ENCODE measurements at regions not wholly inside any gene's neighbourhood (a gene's known extent, or its start where the extent isn't known, plus 50 kb on each side); places are given as distances from the start of the nearest gene placed in this dataset.

DNA sequence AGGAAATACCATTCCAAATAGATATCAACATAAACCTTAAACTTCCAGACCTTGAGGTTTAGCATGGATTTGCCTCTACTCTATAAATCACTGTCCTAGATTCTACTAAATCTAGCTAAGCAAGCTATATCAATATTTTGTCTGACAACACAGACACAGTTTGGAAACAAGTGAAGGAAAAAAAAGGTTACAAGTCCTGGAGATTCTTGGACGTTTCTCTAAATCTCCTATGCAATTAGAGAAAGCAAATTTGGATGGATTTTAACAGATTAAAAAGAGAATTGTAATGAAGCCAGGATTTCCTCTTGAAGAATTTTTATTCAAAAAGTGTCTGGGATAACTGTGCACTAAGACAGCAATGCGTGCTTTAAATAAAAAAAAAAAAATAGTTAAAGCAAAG lies 441.1 kb upstream of the DPH6 start:
- H3K4me3 ChIP-seq (ENCODE audit: severe bottlenecking) = no peak overlapping the region
- ATAC-seq (ENCODE audit: low read depth) = no peak
- no peaks in the 10 kb centered on the region for H3K27me3 ChIP-seq (ENCODE audit: insufficient read depth, poor library complexity, severe bottlenecking)
- TF ChIP-seq, protein P1, sequence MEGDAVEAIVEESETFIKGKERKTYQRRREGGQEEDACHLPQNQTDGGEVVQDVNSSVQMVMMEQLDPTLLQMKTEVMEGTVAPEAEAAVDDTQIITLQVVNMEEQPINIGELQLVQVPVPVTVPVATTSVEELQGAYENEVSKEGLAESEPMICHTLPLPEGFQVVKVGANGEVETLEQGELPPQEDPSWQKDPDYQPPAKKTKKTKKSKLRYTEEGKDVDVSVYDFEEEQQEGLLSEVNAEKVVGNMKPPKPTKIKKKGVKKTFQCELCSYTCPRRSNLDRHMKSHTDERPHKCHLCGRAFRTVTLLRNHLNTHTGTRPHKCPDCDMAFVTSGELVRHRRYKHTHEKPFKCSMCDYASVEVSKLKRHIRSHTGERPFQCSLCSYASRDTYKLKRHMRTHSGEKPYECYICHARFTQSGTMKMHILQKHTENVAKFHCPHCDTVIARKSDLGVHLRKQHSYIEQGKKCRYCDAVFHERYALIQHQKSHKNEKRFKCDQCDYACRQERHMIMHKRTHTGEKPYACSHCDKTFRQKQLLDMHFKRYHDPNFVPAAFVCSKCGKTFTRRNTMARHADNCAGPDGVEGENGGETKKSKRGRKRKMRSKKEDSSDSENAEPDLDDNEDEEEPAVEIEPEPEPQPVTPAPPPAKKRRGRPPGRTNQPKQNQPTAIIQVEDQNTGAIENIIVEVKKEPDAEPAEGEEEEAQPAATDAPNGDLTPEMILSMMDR (IDR thresholded peaks at IDR 0.05; ENCODE audit: poor library complexity, severe bottlenecking) = no peak
- no peaks in the 10 kb centered on the region for H3K4me1 ChIP-seq (ENCODE audit: insufficient read depth, poor library complexity, severe bottlenecking)
- H3K36me3 ChIP-seq (ENCODE audit: low read depth) = no peaks in the 10 kb centered on the region
- no peak for DNase-seq (ENCODE audit: low spot score)
- H3K9me3 ChIP-seq (ENCODE audit: severe bottlenecking) = no peaks in the 10 kb centered on the region
- H3K27ac ChIP-seq (ENCODE audit: poor library complexity, severe bottlenecking) = no peak overlapping the region

DNA sequence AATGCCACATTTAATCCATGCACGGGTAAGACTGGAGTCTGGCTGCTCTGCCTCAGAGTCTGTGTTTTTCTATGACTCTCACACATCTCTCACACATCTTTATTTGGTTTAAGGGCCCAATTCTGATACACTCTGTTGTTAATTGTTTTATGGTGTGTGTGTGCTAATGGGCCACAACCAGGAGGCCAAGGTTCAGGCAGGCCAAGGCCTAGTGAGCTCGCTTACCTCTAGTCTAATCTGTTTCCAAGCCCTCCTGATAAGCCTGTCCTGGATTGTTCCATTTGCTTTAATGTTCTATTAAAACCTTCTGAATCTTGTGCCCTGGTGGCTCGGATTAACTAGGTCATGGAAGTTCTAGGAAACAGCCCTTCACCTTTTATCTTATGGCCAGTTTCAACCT lies 445.4 kb upstream of the DPH6 start:
- Histone ChIP-seq H3K27ac (ENCODE audit: poor library complexity, severe bottlenecking) (no peak overlapping the region), H3K4me1 (ENCODE audit: insufficient read depth, poor library complexity, severe bottlenecking) (no peaks in the 10 kb centered on the region), H3K27me3 (ENCODE audit: insufficient read depth, poor library complexity, severe bottlenecking) (no peaks in the 10 kb centered on the region), H3K36me3 (ENCODE audit: low read depth) (no peaks in the 10 kb centered on the region), H3K4me3 (ENCODE audit: severe bottlenecking) (no peak overlapping the region), H3K9me3 (ENCODE audit: severe bottlenecking) (no peaks in the 10 kb centered on the region)
- ATAC-seq (ENCODE audit: low read depth) (no peak), DNase-seq (ENCODE audit: low spot score) (no peak)
- TF ChIP-seq, protein P1 (IDR thresholded peaks at IDR 0.05; ENCODE audit: poor library complexity, severe bottlenecking) = no peak

DNA sequence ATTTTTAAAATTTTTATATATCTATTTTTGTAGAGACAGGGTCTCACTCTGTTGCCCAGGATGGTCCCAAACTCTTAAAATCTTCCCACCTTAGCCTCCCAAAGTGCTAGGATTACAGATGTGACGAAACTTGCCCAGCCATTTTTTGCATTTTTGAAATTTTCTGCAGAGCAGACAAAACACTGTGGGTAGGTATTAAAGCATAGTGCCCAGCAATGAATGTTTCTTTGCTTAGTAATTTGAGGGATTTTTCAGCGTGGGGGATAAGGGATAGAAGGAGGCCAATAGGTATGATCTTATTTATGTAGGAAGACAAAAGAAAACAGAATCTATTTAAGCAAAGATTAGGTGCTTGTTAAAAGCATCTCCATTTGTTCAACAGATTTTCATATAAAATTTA lies 446.8 kb upstream of the DPH6 start:
- no peaks in the 10 kb centered on the region for H3K27me3 ChIP-seq (ENCODE audit: insufficient read depth, poor library complexity, severe bottlenecking)
- no peak for ATAC-seq (ENCODE audit: low read depth)
- no peaks in the 10 kb centered on the region for H3K9me3 ChIP-seq (ENCODE audit: severe bottlenecking)
- H3K27ac ChIP-seq (ENCODE audit: poor library complexity, severe bottlenecking) = no peak overlapping the region
- no peak for DNase-seq (ENCODE audit: low spot score)
- TF ChIP-seq, protein P1 (IDR thresholded peaks at IDR 0.05; ENCODE audit: poor library complexity, severe bottlenecking) = no peak
- H3K36me3 ChIP-seq (ENCODE audit: low read depth) = no peaks in the 10 kb centered on the region
- H3K4me3 ChIP-seq (ENCODE audit: severe bottlenecking) = no peak overlapping the region
- H3K4me1 ChIP-seq (ENCODE audit: insufficient read depth, poor library complexity, severe bottlenecking) = no peaks in the 10 kb centered on the region

DNA sequence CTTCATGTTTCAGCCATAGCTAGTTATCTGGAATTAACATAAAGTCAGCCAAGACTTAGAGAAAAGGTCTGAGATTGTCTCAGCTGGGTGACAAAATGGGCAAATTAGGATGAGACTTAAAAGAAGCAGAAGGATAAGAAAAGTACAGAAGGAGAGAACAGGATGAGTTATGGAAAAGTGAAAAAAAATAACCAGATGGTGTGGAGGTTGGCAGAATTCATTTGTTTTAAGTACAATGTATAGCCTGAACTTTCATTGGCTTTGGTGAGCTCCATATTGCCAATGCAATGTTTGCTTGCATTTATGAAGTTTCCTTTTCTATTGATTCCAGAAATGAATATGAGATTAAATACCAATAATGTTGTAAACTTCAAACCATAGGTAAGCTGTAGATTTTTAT lies 447.2 kb upstream of the DPH6 start:
- H3K4me3 ChIP-seq (ENCODE audit: severe bottlenecking) = no peak overlapping the region
- TF ChIP-seq, protein P1 (IDR thresholded peaks at IDR 0.05; ENCODE audit: poor library complexity, severe bottlenecking) = no peak
- no peak overlapping the region for H3K27ac ChIP-seq (ENCODE audit: poor library complexity, severe bottlenecking)
- no peaks in the 10 kb centered on the region for H3K27me3 ChIP-seq (ENCODE audit: insufficient read depth, poor library complexity, severe bottlenecking)
- H3K36me3 ChIP-seq (ENCODE audit: low read depth) = no peaks in the 10 kb centered on the region
- no peak for ATAC-seq (ENCODE audit: low read depth)
- H3K9me3 ChIP-seq (ENCODE audit: severe bottlenecking) = no peaks in the 10 kb centered on the region
- DNase-seq (ENCODE audit: low spot score) = no peak
- H3K4me1 ChIP-seq (ENCODE audit: insufficient read depth, poor library complexity, severe bottlenecking) = no peaks in the 10 kb centered on the region

DNA sequence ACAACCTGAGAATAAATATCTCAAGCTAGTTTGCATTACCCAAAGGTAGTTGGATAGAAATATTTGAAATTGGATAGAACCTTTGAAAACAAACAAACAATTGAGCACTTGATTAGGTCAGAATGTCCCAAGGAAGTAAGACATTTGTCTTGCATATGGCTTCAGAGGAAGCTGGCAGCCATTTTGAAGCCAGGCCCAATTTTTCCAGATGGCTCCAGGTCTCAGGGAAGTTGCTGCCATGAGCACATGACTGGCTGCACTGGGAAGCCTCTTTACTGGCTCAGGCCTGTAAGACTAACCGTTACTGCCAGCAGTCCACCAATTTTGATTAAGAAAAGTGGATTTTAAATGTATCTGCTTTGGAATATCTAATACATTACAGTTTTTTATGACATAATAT lies 448.9 kb upstream of the DPH6 start:
- TF ChIP-seq, protein P1 (IDR thresholded peaks at IDR 0.05; ENCODE audit: poor library complexity, severe bottlenecking) = no peak
- no peak for ATAC-seq (ENCODE audit: low read depth)
- H3K36me3 ChIP-seq (ENCODE audit: low read depth) = no peaks in the 10 kb centered on the region
- H3K4me1 ChIP-seq (ENCODE audit: insufficient read depth, poor library complexity, severe bottlenecking) = no peaks in the 10 kb centered on the region
- H3K27ac ChIP-seq (ENCODE audit: poor library complexity, severe bottlenecking) = no peak overlapping the region
- no peaks in the 10 kb centered on the region for H3K27me3 ChIP-seq (ENCODE audit: insufficient read depth, poor library complexity, severe bottlenecking)
- no peaks in the 10 kb centered on the region for H3K9me3 ChIP-seq (ENCODE audit: severe bottlenecking)
- no peak for DNase-seq (ENCODE audit: low spot score)
- no peak overlapping the region for H3K4me3 ChIP-seq (ENCODE audit: severe bottlenecking)
